Endothelial cell of umbilical vein (primary cell): ENCODE measurements at regions not wholly inside any gene's neighbourhood (a gene's known extent, or its start where the extent isn't known, plus 50 kb on each side); places are given as distances from the start of the nearest gene placed in this dataset.

Source experiments
- BruUV-seq: library from RNA; stranded (reverse); fragments of 400-500 nt; replicated peaks from 2 replicates; lab custom pipeline; 2021; lab: Mats Ljungman, UMichigan
- CTCF ChIA-PET: fragments of 300-600, 350-600 bp; sonication (Branson Sonifier 250); formaldehyde crosslinking; loops from one replicate; lab custom pipeline; 2021; ENCODE audit warnings: antibody characterized with exemption, inconsistent platforms; lab: Charles Lee
- POLR2A ChIA-PET: fragments of 300-600, 350-600 bp; sonication (Branson Sonifier 250); formaldehyde crosslinking; loops from one replicate; lab custom pipeline; 2021; ENCODE audit warnings: antibody characterized with exemption, inconsistent platforms; lab: Charles Lee
- DNase-seq: peaks from one replicate; pipeline ENCODE4 v3.0.0-alpha.2; 2011; ENCODE audit warnings: low read depth, low spot score
- FAIRE-seq: peaks from 2 replicates; lab custom pipeline; 2011; peaks lifted over from hg19 to GRCh38; lab: Jason Lieb, UNC
- H2AFZ ChIP-seq: 2 replicates; pipeline ENCODE4 v1.6.0; 2012; ENCODE audit warnings: low read depth, low read length, control low read depth, inconsistent platforms
- H3K27ac ChIP-seq: 2 replicates; pipeline ENCODE4 v1.5.1; 2011; ENCODE audit warnings: low read depth, mild to moderate bottlenecking, control low read depth, low read length, moderate library complexity; ENCODE audit not compliant: insufficient read depth
- H3K27me3 ChIP-seq, 2 experiments: 2 replicates each; pipeline versions ENCODE4 v1.6.0 to v1.6.1; 2011; ENCODE audit warnings: low read length in 2 of 2, mixed read lengths in 1 of 2; ENCODE audit not compliant: control insufficient read depth in 2 of 2, insufficient read depth in 2 of 2
- H3K36me3 ChIP-seq, 2 experiments: 2 replicates in 1 of 2; 3 replicates in 1 of 2; pipeline ENCODE4 v1.5.1; 2011; ENCODE audit warnings: low read length in 2 of 2, mild to moderate bottlenecking in 1 of 2, moderate library complexity in 1 of 2; ENCODE audit not compliant: control insufficient read depth in 2 of 2, insufficient read depth in 2 of 2; ENCODE audit errors: extremely low read depth in 1 of 2
- H3K4me1 ChIP-seq: 3 replicates; pipeline ENCODE4 v1.5.1; 2011; ENCODE audit warnings: mild to moderate bottlenecking, low read length; ENCODE audit not compliant: control insufficient read depth, insufficient read depth; ENCODE audit errors: extremely low read depth
- H3K4me2 ChIP-seq: 2 replicates; pipeline ENCODE4 v1.6.1; 2011; ENCODE audit warnings: low read length, control low read depth, mixed read lengths; ENCODE audit not compliant: insufficient read depth
- H3K4me3 ChIP-seq, 3 experiments: fragments of 200-600 bp in 1 of 3; sonication (generic), shearing (Covaris generic) in 1 of 3; replicated peaks in 1 of 3; 2 replicates each; pipeline ENCODE4 v1.5.1; 2011 to 2016; ENCODE audit warnings: control low read depth in 3 of 3, low read length in 3 of 3, mild to moderate bottlenecking in 2 of 3, inconsistent platforms in 1 of 3, low read depth in 1 of 3, moderate library complexity in 1 of 3; ENCODE audit not compliant: insufficient read depth in 1 of 3
- H3K79me2 ChIP-seq: 2 replicates; pipeline ENCODE4 v1.6.0; 2012; ENCODE audit warnings: low read length, inconsistent platforms; ENCODE audit not compliant: control insufficient read depth, insufficient read depth
- H3K9ac ChIP-seq: replicated peaks from 2 replicates; pipeline ENCODE3; 2011; ENCODE audit warnings: low read length, control low read depth; ENCODE audit not compliant: insufficient read depth; ENCODE audit errors: extremely low read depth
- H3K9me1 ChIP-seq: replicated peaks from 3 replicates; pipeline ENCODE4 v1.6.0; 2011; ENCODE audit warnings: mild to moderate bottlenecking, low read length; ENCODE audit not compliant: control insufficient read depth, insufficient read depth; ENCODE audit errors: extremely low read depth
- H3K9me3 ChIP-seq: replicated peaks from 2 replicates; pipeline ENCODE4 v1.5.1; 2012; ENCODE audit warnings: low read length, inconsistent platforms; ENCODE audit not compliant: control insufficient read depth, insufficient read depth
- H4K20me1 ChIP-seq: replicated peaks from 2 replicates; pipeline ENCODE3; 2011; ENCODE audit warnings: mild to moderate bottlenecking, low read length; ENCODE audit not compliant: control insufficient read depth, insufficient read depth; ENCODE audit errors: extremely low read depth
- EZH2 ChIP-seq: IDR thresholded peaks from 2 replicates; pipeline ENCODE4 v1.6.1; 2012; ENCODE audit warnings: borderline replicate concordance, low read depth, mild to moderate bottlenecking, moderate library complexity, low read length, inconsistent platforms; ENCODE audit not compliant: severe bottlenecking
- FOS ChIP-seq: IDR thresholded peaks from 2 replicates; pipeline ENCODE4 v1.6.1; 2011; ENCODE audit warnings: mild to moderate bottlenecking, low read length, moderate library complexity, borderline replicate concordance; ENCODE audit not compliant: insufficient read depth
- GATA2 ChIP-seq: IDR thresholded peaks from 2 replicates; pipeline ENCODE4 v1.7.0; 2011; ENCODE audit warnings: low read depth, mild to moderate bottlenecking, moderate library complexity, mixed read lengths, low read length; ENCODE audit not compliant: insufficient read length, insufficient read depth
- JUN ChIP-seq: IDR thresholded peaks from 2 replicates; pipeline ENCODE4 v1.6.1; 2011; ENCODE audit warnings: borderline replicate concordance, low read depth; ENCODE audit not compliant: insufficient read length, insufficient read depth
- MYC ChIP-seq: IDR thresholded peaks from one replicate; pipeline ENCODE4 v1.6.1; 2011; ENCODE audit warnings: mild to moderate bottlenecking, low read depth, low read length
- POLR2A ChIP-seq: IDR thresholded peaks from 2 replicates; pipeline ENCODE4 v1.6.1; 2012; ENCODE audit warnings: low read depth, mild to moderate bottlenecking, control low read depth, low read length
- POLR2AphosphoS5 ChIP-seq: IDR thresholded peaks from 2 replicates; pipeline ENCODE4 v1.6.1; 2012; ENCODE audit warnings: low read depth, mild to moderate bottlenecking, control low read depth, low read length, moderate library complexity; ENCODE audit not compliant: insufficient read depth
- dilution Hi-C: fragments of 300-500 bp; cut with MboI; formaldehyde crosslinking; loops from one replicate; pipeline ENCODE4 v1.15.0; 2019; ENCODE audit warnings: low sequenced_read_pairs; ENCODE audit not compliant: extremely low pct_ligation_motif_present
- intact Hi-C: fragments of 100-400 bp; cut with micrococcal nuclease; formaldehyde crosslinking; loops from one replicate; pipeline ENCODE4 v1.10.0; 2022
- TF ChIP-seq, protein P1 (sequence below): IDR thresholded peaks from 2 replicates; pipeline ENCODE4 v1.6.1; 2011; ENCODE audit not compliant: insufficient read depth, insufficient read length
- TF ChIP-seq, protein P2 (sequence below), 2 donors: IDR thresholded peaks; 1 replicate in 1 of 2; 2 replicates in 1 of 2; pipeline ENCODE4 v1.5.1; 2011; ENCODE audit warnings: low read length in 2 of 2, mild to moderate bottlenecking in 2 of 2, moderate library complexity in 2 of 2, control low read depth in 1 of 2, inconsistent platforms in 1 of 2, low read depth in 1 of 2; ENCODE audit not compliant: insufficient read depth in 1 of 2; ENCODE audit errors: extremely low read depth in 1 of 2

DNA sequence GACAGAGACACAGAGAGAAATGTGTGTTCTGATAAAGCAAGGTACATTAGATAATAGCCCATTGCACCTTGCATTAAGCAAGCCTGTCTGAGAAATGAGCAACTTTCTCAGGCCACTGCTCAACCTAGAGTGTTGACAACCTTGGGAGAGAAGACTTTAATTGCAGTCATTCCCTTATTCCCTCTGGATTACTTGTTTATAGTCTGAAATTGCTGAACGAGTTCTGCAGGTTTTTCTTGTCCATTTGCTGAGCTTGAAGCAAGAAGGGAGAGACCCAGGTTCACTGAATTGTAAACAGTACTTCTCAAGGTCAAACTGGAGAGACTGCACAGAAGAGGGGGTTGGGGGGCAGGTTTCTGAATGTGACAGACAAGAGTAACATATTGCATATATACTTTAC is 159.4 kb upstream of the PLEKHG7 start:
- POLR2A ChIA-PET: interaction anchor here (1.0 kb wide), 1 partner anchor 398 kb away, joined by 4 read pairs; the partner anchor contains the start of gene BTG1
- dilution Hi-C loops (no loop called here), intact Hi-C loops (no loop called here)
- Histone ChIP-seq H3K4me2 (peak overlapping the region; percentile 79), H3K9me3 (no peaks in the 10 kb centered on the region), H2AFZ (no peak overlapping the region), H3K9ac (no peak overlapping the region), H3K4me3 (no peak overlapping the region), H3K36me3 (no peaks in the 10 kb centered on the region), H3K27ac (no peak overlapping the region), H4K20me1 (no peaks in the 10 kb centered on the region), H3K4me1 (peaks cover 36% of the 10 kb centered on the region), H3K9me1 (no peaks in the 10 kb centered on the region), H3K79me2 (no peaks in the 10 kb centered on the region), H3K27me3 (peaks cover 3 to 5% of the 10 kb centered on the region in 2 experiments)
- no TSS peak for BruUV-seq
- FAIRE-seq (no peak), DNase-seq (no peak)
- CTCF ChIA-PET: interaction anchor here (1.3 kb wide), 1 partner anchor 1161 kb away, joined by 6 read pairs; no protein-coding TSS in a partner anchor
- TF ChIP-seq POLR2AphosphoS5: no peak
- TF ChIP-seq, protein P1, sequence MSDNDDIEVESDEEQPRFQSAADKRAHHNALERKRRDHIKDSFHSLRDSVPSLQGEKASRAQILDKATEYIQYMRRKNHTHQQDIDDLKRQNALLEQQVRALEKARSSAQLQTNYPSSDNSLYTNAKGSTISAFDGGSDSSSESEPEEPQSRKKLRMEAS: no peak
- TF ChIP-seq POLR2A: no peak
- no peak for TF ChIP-seq FOS
- TF ChIP-seq EZH2: no peak
- no peak for TF ChIP-seq MYC
- TF ChIP-seq JUN: no peak
- no peak for TF ChIP-seq GATA2

DNA sequence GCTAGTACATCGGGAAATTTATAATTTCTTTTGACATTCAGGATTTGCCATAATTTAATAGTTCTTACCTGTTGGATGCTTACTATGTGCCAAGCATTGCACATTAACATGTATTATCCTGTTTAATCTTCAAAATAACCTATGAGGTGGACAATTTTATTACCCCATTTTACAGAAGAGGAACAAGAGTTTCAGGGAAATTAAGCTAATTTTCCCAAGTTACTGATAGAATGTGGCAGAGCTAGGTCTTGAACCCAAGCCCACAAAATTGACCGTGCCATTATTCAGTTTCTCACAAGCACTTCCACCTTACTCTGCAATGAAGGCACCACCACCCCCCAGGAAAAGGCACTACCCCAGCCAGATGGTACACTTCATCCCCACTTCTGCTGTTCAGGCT is 161.1 kb upstream of the PLEKHG7 start:
- no peak overlapping the region for H3K4me2 ChIP-seq
- H3K27ac ChIP-seq: no peak overlapping the region
- FAIRE-seq (no peak), DNase-seq (no peak)
- intact Hi-C loops (no loop called here), dilution Hi-C loops (no loop called here)
- no peak overlapping the region for H3K9ac ChIP-seq
- H3K9me3 ChIP-seq: no peaks in the 10 kb centered on the region
- H4K20me1 ChIP-seq: no peaks in the 10 kb centered on the region
- H3K4me1 ChIP-seq: peaks cover 36% of the 10 kb centered on the region
- BruUV-seq: no TSS peak
- H3K27me3 ChIP-seq: peaks cover 0 to 3% of the 10 kb centered on the region in 2 experiments
- no peak for TF ChIP-seq JUN
- TF ChIP-seq, protein P1: no peak
- no peak for TF ChIP-seq POLR2A
- TF ChIP-seq, protein P2, sequence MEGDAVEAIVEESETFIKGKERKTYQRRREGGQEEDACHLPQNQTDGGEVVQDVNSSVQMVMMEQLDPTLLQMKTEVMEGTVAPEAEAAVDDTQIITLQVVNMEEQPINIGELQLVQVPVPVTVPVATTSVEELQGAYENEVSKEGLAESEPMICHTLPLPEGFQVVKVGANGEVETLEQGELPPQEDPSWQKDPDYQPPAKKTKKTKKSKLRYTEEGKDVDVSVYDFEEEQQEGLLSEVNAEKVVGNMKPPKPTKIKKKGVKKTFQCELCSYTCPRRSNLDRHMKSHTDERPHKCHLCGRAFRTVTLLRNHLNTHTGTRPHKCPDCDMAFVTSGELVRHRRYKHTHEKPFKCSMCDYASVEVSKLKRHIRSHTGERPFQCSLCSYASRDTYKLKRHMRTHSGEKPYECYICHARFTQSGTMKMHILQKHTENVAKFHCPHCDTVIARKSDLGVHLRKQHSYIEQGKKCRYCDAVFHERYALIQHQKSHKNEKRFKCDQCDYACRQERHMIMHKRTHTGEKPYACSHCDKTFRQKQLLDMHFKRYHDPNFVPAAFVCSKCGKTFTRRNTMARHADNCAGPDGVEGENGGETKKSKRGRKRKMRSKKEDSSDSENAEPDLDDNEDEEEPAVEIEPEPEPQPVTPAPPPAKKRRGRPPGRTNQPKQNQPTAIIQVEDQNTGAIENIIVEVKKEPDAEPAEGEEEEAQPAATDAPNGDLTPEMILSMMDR (IDR thresholded peaks at IDR 0.05; ENCODE audit: extremely low read depth in 1 of 2, insufficient read depth in 1 of 2, low read depth in 1 of 2, low read length in 2 of 2): no peak
- TF ChIP-seq MYC: no peak
- no peak overlapping the region for H2AFZ ChIP-seq
- no peaks in the 10 kb centered on the region for H3K36me3 ChIP-seq
- ChIA-PET CTCF (interaction anchor here (1.1 kb wide), 1 partner anchor 396 kb away, joined by 3 read pairs; the partner anchor contains the start of gene BTG1), POLR2A (interaction anchor here (1.4 kb wide), 1 partner anchor 396 kb away, joined by 4 read pairs; the partner anchor contains the start of gene BTG1)
- no peaks in the 10 kb centered on the region for H3K9me1 ChIP-seq
- no peak overlapping the region for H3K4me3 ChIP-seq
- H3K79me2 ChIP-seq: no peaks in the 10 kb centered on the region
